GM12892 (cell line): ENCODE measurements at regions not wholly inside any gene's neighbourhood (a gene's known extent, or its start where the extent isn't known, plus 50 kb on each side); places are given as distances from the start of the nearest gene placed in this dataset.

Experiments used
- POLR2A ChIP-seq: IDR thresholded peaks from 2 replicates; pipeline ENCODE4 v1.6.1; 2011; ENCODE audit warnings: low read depth, low read length, control low read depth
- POLR2AphosphoS5 ChIP-seq: IDR thresholded peaks from 2 replicates; pipeline ENCODE4 v1.6.1; 2011; ENCODE audit warnings: low read depth, low read length, control low read depth
- TAF1 ChIP-seq: IDR thresholded peaks from 2 replicates; pipeline ENCODE4 v1.6.1; 2011; ENCODE audit warnings: low read depth, mild to moderate bottlenecking, control low read depth, low read length, borderline replicate concordance

DNA sequence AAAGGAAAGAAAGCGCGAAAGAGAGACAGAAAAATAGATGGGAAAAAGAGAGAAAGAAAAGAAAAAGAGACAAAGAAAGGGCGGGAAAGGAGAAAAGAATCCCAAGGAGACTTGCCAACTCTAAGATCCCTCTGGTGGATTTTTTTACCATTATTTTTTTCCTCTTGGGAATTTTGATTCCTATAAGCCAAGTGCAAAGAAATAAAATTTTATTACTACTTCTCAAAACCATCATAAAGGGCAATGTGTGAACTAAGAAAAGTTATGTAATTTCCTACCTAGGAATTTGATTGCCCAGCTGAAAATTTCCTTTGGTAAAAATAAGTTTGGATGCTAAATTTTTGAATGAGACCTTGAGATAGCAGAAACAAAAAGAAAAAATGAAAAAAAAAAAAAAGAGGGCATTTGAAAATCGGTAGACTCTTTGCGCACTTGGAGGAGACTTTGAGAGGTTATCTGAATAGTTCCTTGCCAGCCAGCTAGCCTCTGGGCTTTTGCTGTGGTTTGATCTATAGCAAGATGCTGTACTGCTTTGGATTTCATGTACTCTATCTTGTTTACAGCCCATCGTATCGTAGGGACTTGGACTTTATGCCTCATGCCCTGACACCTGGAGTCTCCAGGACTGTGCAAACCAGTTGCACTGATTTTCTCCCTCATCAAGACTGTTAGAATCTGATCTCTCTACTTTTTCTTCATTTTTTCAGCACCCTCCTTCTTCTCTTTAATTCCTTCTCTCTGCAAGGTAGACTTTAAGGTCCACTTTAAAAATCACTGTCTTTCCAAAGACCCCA is 535.4 kb upstream of the MKI67 start:
- TF ChIP-seq POLR2A (no peak), POLR2AphosphoS5 (no peak), TAF1 (no peak)
